ENCODE measurements at regions not wholly inside any gene's neighbourhood (a gene's known extent, or its start where the extent isn't known, plus 50 kb on each side); places are given as distances from the start of the nearest gene placed in this dataset.

DNA sequence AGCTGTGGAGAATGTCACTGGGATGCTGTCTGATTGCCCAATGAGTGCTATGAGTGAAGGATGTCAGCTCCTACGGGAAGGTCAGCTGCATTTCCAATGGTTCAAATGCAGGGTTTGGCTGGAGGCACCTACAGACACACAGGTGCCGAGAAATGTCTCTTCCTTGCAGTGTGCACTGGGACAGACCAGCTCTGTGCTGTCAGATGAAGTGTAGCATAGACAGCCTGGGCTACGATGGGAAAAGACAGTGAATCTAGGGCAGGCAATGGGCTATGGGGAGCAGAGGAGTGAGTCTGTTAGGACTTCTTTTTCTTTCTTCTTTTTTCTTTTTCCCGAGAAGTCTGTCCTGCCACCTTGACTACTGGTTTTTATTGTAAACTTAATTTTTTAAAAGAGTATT, 223.1 kb upstream of the EOMES start:
- DNase-seq = no peak

DNA sequence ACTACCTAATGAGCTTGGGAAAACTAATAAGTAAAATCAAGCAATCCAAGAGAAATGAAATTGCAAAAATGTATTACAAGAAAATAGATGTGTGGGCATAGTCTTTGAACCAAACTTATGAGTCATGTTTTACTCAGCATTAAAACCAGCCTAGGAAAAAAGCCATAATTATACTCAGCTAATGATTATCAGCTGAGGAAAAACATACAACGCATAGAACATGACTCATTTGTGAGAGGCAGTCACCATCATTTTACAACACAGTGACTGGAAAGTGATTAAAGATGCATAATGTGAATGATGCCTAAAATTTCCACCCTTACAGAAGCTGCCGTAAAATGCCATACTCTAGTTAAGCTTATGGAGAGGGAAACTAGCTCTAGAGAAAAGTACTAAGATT, 238.0 kb upstream of the EOMES start:
- DNase-seq = no peak

DNA sequence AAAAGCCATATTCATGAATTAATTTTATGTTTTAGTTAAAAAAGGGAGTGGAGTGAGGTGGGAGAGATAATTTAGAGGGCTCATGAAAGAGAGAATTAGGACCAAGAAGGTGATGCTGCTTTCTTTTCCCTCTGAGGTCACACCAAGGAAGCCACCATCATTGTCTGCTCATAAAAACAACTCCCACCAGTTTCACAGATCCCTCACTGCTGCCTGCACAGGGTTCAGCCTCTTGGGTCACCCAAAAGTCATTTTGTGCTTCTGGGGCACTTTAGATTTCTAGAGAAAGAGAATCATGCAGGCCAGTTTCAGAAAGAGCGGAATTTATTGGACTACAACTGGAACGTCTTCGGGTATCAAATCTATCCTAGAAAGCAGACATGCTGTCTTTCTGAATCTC, 241.4 kb upstream of the EOMES start:
- DNase-seq = no peak

DNA sequence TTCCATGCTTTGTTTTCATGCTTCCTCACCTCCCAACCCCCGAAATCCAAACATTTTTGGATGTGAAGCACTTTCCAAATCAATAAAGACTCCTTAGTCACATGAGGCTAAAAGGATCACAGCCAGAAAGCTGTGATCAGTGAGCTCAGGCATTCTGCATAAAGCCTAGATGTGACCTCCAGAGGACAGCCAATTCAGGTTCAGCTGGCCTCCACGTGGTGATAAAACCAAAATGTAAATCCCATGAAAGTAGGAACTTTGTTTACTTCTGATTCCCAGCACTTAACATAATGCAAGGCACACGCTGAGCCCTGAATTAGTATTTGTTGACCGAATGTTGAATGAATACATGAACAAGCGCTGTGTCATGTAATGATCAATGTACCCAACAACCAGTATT, 249.5 kb upstream of the EOMES start:
- no peak for DNase-seq

DNA sequence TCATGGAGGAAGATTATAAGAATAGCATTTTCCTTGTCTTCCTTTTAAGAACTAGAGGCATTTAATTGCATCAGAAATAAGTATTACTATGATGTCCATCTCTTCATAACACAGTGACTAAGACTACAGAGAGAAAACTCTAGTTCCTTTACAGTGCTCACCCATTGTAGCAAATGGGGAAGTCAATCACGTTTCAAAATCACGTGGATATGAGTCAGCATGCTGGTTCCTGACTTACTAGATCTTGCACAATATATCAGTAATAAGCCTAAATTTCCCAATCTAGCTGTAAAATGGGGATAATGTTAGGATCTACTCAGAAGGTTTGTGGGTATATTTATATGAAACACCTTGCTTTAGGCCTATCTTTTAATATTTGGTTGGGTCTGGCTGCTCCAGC, 254.8 kb upstream of the EOMES start:
- peak; percentile 86 to 88 for DNase-seq

DNA sequence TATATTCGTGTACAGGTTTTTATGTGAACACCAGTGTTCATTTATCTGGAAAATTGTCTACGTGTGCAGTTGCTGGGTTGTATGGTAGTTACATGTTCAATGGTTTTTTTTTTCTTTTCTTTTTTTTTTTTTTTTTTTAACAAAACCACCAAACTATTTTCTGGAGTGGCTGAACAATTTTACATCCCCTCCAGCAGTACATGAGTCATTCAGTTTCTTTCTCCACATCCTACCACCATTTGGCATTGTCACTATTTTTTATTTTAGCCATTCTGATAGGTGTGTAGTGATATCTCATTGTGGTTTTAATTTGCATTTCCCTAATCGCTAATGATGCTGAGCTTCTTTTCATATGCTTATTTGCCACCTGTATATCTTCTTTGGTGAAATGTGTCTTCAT, 256.3 kb upstream of the EOMES start:
- DNase-seq = no peak

DNA sequence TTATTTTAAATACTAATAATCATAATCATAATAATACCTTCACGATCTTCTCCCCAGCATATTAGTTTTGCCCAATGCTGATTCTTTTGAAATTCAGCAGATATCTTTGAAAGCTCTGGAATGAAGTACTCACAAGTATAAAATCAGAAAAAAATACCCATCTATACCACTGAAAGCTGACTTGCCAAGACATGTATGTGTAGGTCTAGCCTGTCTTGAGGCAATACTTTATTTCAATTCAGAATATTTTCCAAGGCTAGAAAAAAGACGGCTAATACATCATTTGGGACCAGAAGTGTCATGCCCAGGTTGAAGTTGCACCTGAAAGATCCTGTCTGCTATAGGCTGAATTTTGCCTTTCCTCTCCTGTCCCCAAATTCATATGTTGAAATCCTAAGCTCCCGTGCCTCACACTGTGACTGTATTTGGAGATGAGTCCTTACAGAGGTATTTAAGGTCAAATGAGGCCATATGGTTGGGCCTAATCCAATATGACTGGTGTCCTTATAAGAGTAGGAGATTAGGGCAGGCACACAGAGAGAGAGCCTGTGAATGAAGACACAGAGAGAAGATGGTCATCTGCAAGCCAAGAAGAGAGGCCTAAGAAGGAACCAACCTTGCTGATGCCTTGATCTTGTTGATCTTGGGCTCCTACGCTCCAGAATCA, 255.9 kb upstream of the CMC1 start:
- no peak for DNase-seq

DNA sequence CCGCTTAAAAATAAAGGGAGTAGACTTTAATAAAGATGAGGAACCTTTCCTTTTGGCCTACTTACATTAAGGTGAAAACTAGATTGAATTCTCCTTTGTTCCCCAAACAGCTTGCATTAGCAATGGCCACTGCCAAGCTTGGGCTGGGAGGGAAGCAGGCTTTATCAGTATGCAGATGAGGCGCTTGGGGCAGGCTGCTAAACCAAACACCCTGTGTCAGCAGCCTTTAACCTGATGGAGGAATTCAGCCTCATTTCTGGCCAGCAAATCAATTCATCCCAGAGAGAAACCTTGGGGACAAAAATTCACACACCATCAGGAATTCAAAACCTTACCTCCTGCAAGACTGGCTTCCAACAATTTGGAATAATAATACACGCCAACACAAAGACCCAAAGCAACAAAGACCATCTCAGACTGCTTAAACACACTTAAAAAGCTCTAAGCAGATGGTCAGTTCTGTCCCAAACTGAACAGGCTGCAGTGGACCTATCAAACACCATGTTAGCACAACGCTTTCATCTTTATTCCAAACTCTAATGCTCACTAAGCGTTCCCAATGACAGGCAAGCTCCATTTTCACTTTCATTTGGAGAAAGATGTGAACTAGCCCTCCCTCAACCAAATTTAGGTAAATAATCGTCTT, 255.1 kb upstream of the CMC1 start:
- no peak for DNase-seq

DNA sequence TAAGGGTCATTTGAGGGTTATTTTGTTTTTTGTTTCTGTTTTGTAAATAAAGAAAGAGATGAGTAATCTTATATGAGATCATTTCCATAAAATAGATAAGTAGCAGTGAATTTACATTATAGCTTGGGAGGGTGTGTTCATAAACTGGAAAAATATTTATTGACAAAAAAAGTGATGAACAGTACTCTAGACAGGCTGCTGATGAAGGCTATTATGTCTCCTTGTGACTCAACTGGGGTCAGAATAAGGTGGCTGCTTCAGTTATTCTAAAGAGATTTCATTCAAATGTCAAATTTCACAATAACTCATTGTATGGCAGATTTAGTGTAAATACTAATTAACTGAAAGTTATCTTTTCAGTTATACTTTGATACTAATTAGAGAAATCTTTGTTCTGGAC, 251.1 kb upstream of the CMC1 start:
- DNase-seq = no peak

DNA sequence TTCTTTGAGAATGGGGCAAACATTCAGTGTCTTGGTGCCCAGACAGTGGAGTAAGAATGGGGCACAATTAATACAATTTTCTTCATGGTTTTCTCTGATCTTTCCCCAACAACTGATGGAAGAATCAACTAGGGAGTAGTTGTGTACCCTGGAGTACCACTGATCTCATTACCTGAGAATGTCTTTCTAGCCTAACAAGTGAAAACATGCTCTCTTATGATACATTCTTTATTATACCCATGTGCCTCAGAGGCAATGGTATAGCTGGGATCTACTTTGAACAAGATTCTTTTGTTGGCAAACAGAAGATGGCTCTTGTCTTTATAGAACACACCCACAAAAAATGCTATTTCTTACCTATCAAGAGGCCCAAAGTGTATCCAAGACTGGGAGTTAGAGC, 250.6 kb upstream of the CMC1 start:
- no peak for DNase-seq

DNA sequence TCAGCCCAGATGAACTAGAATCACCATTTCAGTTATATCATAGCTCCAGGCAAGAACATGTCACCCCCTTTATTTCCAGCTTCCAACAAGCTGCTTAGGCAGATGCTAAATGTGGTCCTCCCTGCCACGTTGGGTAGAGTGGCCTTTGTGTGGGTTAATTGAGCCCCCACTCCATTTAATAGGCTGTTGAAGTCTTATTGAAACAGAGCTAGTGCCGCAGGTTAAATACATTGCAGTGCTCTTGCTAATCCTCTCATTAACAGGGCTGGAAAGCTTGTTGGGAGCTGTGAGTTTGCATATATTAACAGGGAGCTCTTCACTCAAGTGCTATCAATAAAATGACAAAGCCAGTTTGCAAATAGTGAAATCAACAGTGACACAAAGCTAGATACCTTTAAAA, 248.4 kb upstream of the CMC1 start:
- DNase-seq = no peak

DNA sequence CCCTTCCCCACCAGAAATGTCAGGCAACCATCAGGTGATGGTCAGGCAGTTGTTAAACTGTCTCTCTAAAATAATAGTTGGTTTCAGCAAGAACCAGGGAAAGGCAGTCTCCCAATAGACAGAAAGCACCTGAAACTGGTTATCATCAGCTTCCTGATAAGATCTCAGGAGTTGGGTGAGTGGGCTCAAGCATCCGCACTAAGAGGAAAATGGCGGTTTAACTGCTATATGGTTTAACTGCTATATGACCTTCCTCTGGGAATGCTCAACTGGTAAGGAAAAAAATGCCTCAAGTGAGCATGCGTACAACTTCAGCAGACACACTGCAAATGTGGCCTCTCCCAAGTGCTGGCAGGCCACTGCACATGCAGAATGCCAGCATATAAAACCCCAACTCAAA, 240.8 kb upstream of the CMC1 start:
- no peak for DNase-seq

DNA sequence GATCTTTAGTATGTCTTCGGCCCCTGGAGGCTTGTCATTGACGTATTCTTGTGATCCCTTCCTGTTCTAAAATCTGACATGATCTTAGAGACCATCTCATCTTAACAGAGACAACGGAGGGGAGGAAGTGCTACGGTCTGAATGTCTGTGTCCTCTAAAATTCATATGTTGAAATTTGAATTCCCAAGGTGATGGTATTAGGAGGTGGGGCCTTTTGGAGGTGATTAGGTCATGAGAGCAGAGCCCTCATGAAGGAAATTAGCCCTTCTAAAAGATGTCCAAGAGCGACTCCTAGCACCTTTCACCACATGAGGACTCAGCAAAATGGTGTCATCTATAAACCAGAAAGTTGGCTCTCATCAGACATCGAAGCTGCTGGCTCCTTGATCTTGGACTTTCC, 233.2 kb upstream of the CMC1 start:
- no peak for DNase-seq

DNA sequence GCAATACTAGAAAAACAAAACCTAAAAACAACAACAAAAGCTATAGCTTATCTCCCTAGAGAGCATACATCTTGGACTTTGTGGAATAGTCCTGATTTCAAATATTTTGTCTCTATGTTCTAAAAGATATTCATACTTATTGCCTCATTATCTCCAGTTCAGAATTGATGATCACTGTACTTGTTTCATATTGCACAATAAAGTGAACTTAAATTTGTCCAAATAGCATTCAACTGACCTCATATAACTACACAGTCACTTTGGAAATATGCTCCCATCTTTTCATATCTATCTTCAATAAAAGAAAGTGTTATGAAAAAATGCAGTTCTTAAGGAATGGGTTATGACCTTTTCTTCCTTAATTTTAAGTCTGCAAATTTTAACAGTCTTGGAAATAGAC, 228.6 kb upstream of the CMC1 start:
- no peak for DNase-seq

DNA sequence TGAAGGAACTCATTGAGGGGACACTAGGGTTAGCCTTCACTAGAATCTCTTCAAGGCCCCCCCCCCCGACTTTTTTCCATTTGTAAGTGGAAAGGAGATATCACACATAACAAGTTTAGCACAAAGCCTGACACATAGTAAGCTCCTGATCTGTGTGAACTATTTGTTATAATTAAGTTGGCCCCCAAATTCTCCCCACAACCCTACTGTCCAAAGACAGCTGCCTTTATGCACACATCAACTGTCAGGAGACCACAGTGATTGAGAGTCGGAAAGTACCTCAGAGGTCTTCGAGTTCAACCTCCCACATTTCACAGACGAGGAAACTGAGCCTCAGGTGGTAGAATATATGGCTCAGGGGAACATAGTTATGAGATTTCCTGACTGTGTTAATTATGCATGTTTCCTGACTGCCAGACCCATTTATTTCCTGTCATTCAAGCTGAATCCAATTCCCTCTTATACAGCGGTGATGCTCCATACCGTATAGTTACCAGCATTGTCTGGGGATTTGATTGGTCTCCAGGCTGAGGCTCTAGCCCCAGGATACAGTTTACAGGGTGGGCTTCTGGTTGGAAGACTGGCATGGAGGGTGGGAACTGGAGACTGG, 227.4 kb upstream of the CMC1 start:
- DNase-seq = no peak

DNA sequence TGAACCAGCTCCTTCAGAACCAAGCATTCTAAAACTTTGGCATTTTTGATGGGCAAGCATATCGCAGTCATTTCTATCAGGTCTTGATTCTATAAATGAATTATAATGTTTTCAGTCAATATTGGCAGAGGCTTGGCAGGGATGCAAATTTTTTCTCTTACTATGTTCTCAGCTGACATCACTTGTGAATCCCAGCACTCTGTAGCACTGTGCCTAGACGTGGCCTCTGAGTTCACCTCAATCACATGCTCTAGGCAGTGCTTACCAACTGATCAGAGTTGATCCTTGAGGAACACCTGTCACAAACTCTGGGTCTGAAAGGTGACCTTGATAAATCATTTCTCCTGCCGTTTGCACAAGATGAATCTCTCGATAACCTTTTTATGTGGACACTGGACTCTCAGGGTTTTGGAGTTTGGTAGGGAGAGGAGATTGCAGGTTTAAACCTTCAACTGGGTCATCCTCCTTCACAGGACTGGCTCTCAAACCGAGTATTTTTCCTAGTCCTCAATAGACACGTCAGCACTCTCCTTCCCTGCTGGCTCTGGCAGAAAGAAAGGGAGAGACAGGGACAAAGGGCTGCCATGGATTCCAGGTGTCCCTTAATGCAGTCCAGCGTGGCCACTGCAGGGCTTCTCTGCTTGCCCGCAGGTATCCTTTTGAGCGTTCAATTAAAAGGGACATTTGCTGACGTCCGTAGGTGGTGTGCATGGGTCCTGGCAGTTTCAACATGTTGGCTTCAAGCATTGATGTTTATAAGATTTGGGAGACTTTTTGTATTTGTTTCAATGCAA, 222.3 kb upstream of the CMC1 start:
- DNase-seq = no peak

DNA sequence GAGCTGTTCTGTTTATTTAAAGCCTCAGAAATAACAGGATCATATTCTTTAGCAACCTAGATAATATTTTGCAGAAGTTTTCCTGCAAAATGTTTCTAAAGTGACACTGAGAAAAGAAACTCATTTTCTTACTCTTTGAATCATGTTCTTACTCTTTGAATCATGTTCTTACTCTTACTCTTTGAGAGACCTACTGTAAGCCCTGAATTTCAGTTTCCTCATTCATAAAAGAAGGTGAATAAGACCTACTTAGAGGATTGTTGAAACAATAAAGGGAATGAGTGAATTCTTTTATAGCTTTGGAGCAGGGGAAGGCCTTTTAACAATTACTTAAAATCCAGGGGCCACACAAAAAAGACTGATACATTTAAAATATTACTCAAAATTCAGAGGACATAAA, 221.7 kb upstream of the CMC1 start:
- no peak for DNase-seq

DNA sequence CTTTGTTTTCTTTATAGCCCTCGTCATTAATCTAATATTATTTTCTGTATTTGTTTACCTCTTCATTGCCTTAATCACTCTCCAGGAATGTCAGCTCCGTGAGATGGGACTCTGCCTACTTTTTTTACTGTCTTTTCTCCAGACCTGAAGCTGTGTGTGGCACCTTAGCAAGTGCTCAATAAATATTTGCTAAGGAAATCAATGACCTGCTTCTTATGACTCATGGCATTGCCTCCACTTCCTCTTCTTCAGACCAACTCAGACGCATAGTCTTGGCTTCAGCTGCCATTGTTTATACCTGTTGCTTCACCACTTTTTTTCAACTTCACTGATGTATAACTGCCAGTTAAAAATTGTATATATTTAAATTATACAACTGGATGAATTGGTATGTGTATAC, 218.5 kb upstream of the CMC1 start:
- peak; percentile 12 to 24 for DNase-seq

DNA sequence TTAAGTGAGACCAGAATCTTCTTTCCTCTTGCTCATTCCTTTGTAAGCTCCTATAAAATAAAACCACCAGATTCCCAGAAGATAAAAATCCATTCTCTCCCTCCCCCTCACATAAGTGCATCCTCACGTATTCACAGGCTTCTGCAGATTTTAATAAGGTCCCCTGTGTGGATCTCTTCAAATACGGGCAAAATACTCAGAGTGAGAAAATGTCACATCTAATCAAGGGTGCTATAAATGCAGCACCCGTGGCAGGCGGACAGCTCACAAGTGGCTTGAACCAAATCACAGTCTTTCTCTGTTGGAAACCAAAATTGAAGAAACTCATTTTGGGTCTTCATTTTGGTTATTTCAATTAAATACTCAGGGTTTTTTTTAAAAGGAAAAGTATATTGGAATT, 212.9 kb upstream of the CMC1 start:
- DNase-seq = no peak

DNA sequence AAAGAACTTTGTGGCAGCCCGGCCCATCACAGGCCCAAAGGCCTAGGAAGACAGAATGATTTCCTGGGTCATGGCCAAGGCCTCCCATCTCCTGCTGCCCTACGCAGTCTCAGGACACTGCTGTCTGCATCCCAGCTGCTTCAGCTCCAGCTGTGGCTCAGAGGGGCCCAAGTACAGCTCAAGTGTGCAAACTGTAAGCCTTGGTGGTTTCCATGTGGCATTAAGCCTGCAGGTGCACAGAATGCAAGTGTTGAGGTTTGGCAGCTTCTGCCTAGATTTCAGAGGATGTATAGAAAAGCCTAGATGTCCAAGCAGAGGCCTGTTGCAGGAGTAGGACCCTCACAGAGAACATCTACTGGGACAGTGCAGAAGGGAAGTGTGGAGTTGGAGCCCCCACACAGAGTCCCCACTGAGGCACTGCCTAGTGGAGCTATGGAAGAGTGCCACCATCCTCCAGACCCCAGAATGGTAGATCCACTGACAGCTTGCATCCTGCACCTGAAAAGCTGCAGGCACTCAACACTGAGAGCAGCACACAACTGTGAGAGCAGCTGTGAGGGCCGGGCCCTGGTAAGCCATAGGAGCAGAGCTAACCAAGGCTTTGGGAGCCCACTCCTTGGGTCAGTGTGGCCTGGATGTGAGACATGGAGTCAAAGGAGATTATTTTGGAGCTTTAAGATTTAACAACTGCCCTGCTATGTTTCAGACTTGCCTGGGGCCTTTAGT, 208.2 kb upstream of the CMC1 start:
- no peak for DNase-seq

DNA sequence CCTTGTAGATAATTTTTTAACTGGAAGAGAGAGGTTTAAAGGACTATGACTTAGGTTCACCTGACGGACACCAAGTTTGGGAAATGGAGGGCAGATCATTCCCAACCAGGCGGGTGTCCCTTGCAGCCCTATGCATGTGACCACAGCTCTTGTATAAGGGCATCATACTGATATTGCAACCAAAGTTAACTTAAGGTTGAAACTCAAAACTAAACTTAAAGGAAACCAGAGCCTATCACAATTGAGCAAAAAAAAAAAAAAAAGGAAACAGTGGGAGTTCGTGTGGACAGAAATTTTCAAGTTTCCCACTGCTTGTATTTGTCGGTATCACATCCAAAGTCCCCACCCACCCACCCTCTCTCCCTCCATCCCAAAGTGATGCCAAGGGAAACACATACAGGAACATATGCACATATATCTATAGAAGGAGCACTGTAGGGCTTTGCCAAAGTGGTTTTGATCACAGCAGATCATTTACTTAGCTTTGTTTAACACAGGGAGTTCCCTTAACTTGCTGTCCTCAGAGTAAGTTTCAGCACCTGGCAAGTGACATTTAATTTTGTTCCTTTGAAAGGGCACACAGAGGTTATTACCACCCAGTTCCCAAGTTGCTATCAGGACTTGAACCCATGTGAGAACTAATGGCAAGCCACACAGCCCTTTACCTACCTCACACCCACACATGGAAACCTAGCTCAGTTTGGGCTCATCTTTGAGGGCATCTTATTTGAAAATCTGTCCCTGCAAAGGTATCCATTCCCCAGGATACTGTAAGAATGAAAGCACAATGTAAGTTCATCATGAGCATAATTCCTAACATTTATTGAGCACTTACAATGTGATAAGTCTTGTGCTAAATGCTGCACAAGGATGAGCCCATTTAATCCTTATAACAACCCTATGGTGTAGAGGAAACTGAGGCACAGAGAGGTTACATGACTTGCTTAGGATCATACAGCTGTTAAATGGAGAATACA, 204.5 kb upstream of the CMC1 start:
- DNase-seq = no peak

DNA sequence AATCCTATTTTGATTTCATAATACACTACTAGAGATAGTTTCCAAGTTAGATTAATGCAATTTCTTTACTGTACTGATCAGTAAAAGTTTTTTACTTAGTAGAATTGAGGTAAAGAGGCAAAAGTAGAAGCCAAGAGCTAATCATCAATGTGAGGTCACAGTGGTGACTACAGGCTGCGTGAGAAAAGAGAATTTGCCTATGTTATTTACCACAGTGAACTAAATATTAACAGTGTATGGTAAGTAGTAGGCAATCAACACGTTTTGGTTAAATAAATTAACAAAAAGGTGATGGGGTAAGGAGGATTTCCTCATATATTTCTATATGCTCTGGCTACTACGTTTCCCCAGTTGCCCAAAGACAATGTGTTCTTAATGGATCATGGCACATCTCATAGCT, 202.2 kb upstream of the CMC1 start:
- DNase-seq = no peak

Data from Kasumi-1 (cell line).